ENCODE measurements at regions not wholly inside any gene's neighbourhood (a gene's known extent, or its start where the extent isn't known, plus 50 kb on each side); places are given as distances from the start of the nearest gene placed in this dataset.

- no peak for DNase-seq (ENCODE audit: low read depth, low spot score)
- peak; percentile 67 for TF ChIP-seq CTCF (IDR thresholded peaks at IDR 0.05; ENCODE audit: low read depth, low read length)
- CTCF ChIA-PET: interaction anchor here (0.6 to 2.1 kb wide), 10 partner anchors 9 to 715 kb away, joined by 3 to 14 read pairs (median 3); no protein-coding TSS in a partner anchor
- POLR2A ChIA-PET: interaction anchor here (1.2 kb wide), 1 partner anchor 9 kb away, joined by 3 read pairs; no protein-coding TSS in a partner anchor
- H3K4me3 ChIP-seq (ENCODE audit: low read depth, low read length): no peak overlapping the region
- no peaks in the 10 kb centered on the region for H3K9me3 ChIP-seq (ENCODE audit: control insufficient read depth, insufficient read depth, low read length)
- no peak overlapping the region for H3K27ac ChIP-seq (ENCODE audit: low read depth, low read length)
- H3K27me3 ChIP-seq (ENCODE audit: control insufficient read depth, insufficient read depth, low read length): no peaks in the 10 kb centered on the region
These were observed 273.3 kb upstream of the TCF4 start for GRCh38 chr18:55861266-55861665.

GRCh38 chr18:55858661-55859515 lies 270.9 kb upstream of the TCF4 start:
- DNase-seq (ENCODE audit: low read depth, low spot score): no peak
- no peaks in the 10 kb centered on the region for H3K27me3 ChIP-seq (ENCODE audit: control insufficient read depth, insufficient read depth, low read length)
- ChIA-PET POLR2A (no interaction called here), CTCF (interaction anchor here (0.8 kb wide), 1 partner anchor 23 kb away, joined by 3 read pairs; no protein-coding TSS in a partner anchor)
- no peak overlapping the region for H3K27ac ChIP-seq (ENCODE audit: low read depth, low read length)
- H3K9me3 ChIP-seq (ENCODE audit: control insufficient read depth, insufficient read depth, low read length): no peaks in the 10 kb centered on the region
- no peak overlapping the region for H3K4me3 ChIP-seq (ENCODE audit: low read depth, low read length)
- no peak for TF ChIP-seq CTCF (IDR thresholded peaks at IDR 0.05; ENCODE audit: low read depth, low read length)

GRCh38 chr18:55857956-55858355 lies 270.0 kb upstream of the TCF4 start:
- DNase-seq (ENCODE audit: low read depth, low spot score): no peak
- H3K27me3 ChIP-seq (ENCODE audit: control insufficient read depth, insufficient read depth, low read length): no peaks in the 10 kb centered on the region
- TF ChIP-seq CTCF (IDR thresholded peaks at IDR 0.05; ENCODE audit: low read depth, low read length): no peak
- no peak overlapping the region for H3K27ac ChIP-seq (ENCODE audit: low read depth, low read length)
- CTCF ChIA-PET: interaction anchor here (0.8 kb wide), 1 partner anchor 22 kb away, joined by 3 read pairs; no protein-coding TSS in a partner anchor
- POLR2A ChIA-PET: no interaction called here
- H3K9me3 ChIP-seq (ENCODE audit: control insufficient read depth, insufficient read depth, low read length): no peaks in the 10 kb centered on the region
- no peak overlapping the region for H3K4me3 ChIP-seq (ENCODE audit: low read depth, low read length)

- ChIA-PET CTCF (no interaction called here), POLR2A (interaction anchor here (0.5 kb wide), 1 partner anchor 9 kb away, joined by 4 read pairs; no protein-coding TSS in a partner anchor)
- Histone ChIP-seq H3K9me3 (ENCODE audit: control insufficient read depth, insufficient read depth, low read length) (no peaks in the 10 kb centered on the region), H3K4me3 (ENCODE audit: low read depth, low read length) (no peak overlapping the region), H3K27ac (ENCODE audit: low read depth, low read length) (no peak overlapping the region), H3K27me3 (ENCODE audit: control insufficient read depth, insufficient read depth, low read length) (no peaks in the 10 kb centered on the region)
- no peak for DNase-seq (ENCODE audit: low read depth, low spot score)
- no peak for TF ChIP-seq CTCF (IDR thresholded peaks at IDR 0.05; ENCODE audit: low read depth, low read length)
These were observed 269.4 kb upstream of the TCF4 start for GRCh38 chr18:55857409-55857808.

GRCh38 chr18:55856679-55857078 lies 268.7 kb upstream of the TCF4 start:
- POLR2A ChIA-PET: interaction anchor here (0.5 kb wide), 1 partner anchor 10 kb away, joined by 4 read pairs; no protein-coding TSS in a partner anchor
- no peak overlapping the region for H3K4me3 ChIP-seq (ENCODE audit: low read depth, low read length)
- DNase-seq (ENCODE audit: low read depth, low spot score): no peak
- no peak overlapping the region for H3K27ac ChIP-seq (ENCODE audit: low read depth, low read length)
- CTCF ChIA-PET: no interaction called here
- H3K9me3 ChIP-seq (ENCODE audit: control insufficient read depth, insufficient read depth, low read length): no peaks in the 10 kb centered on the region
- no peaks in the 10 kb centered on the region for H3K27me3 ChIP-seq (ENCODE audit: control insufficient read depth, insufficient read depth, low read length)
- TF ChIP-seq CTCF (IDR thresholded peaks at IDR 0.05; ENCODE audit: low read depth, low read length): no peak

Data from AG04450 (cell line).